EH (cell line): ENCODE measurements at regions not wholly inside any gene's neighbourhood (a gene's known extent, or its start where the extent isn't known, plus 50 kb on each side); places are given as distances from the start of the nearest gene placed in this dataset.
A peak's percentile ranks its signal among the peaks of the same experiment; 100 is the strongest.

Experiments used
- DNase-seq: peaks from one replicate; pipeline ENCODE4 v3.0.0-alpha.2; 2015; ENCODE audit warnings: low read depth

GRCh38 chr9:108103046-108103693, 613.6 kb upstream of the KLF4 start:
- peak; percentile 72 for DNase-seq

GRCh38 chr9:108101410-108101809, 611.8 kb upstream of the KLF4 start:
- no peak for DNase-seq

GRCh38 chr9:108100571-108100970, 611.0 kb upstream of the KLF4 start:
- DNase-seq, result no peak

- no peak for DNase-seq
Observed at GRCh38 chr9:108099854-108100253, 610.3 kb upstream of the KLF4 start.

- no peak for DNase-seq
Observed at GRCh38 chr9:108095496-108095895, 605.9 kb upstream of the KLF4 start.

GRCh38 chr9:108094676-108094993, 605.1 kb upstream of the KLF4 start:
- no peak for DNase-seq

GRCh38 chr9:108093773-108094675, 604.5 kb upstream of the KLF4 start:
- DNase-seq, result peak; percentile 28

GRCh38 chr9:108088916-108089315, 599.3 kb upstream of the KLF4 start:
- DNase-seq, result no peak

- DNase-seq, result no peak
Observed at GRCh38 chr9:108087781-108088180, 598.2 kb upstream of the KLF4 start.

GRCh38 chr9:108086624-108087023, 597.1 kb upstream of the KLF4 start:
- DNase-seq, result no peak

GRCh38 chr9:108085294-108085693, 595.7 kb upstream of the KLF4 start:
- no peak for DNase-seq

- no peak for DNase-seq
Observed at GRCh38 chr9:108083796-108084352, 594.3 kb upstream of the KLF4 start.

- no peak for DNase-seq
Observed at GRCh38 chr9:108083160-108083750, 593.7 kb upstream of the KLF4 start.

GRCh38 chr9:108081112-108081511, 591.5 kb upstream of the KLF4 start:
- no peak for DNase-seq

GRCh38 chr9:108080285-108080684, 590.7 kb upstream of the KLF4 start:
- no peak for DNase-seq

GRCh38 chr9:108078811-108079210, 589.2 kb upstream of the KLF4 start:
- no peak for DNase-seq

GRCh38 chr9:108078375-108078774, 588.8 kb upstream of the KLF4 start:
- DNase-seq, result no peak

- DNase-seq, result no peak
Observed at GRCh38 chr9:108077556-108077955, 588.0 kb upstream of the KLF4 start.

- DNase-seq, result no peak
Observed at GRCh38 chr9:108074900-108075299, 585.3 kb upstream of the KLF4 start.

- DNase-seq, result no peak
Observed at GRCh38 chr9:108073823-108074222, 584.3 kb upstream of the KLF4 start.

- DNase-seq, result no peak
Observed at GRCh38 chr9:108072740-108073139, 583.2 kb upstream of the KLF4 start.

- DNase-seq, result no peak
Observed at GRCh38 chr9:108070861-108071260, 581.3 kb upstream of the KLF4 start.

GRCh38 chr9:108069991-108070390, 580.4 kb upstream of the KLF4 start:
- DNase-seq, result no peak
